Transverse colon (tissue), 3 donors: ENCODE measurements at regions not wholly inside any gene's neighbourhood (a gene's known extent, or its start where the extent isn't known, plus 50 kb on each side); places are given as distances from the start of the nearest gene placed in this dataset.

Source experiments
- EP300 ChIP-seq: sonication (generic); formaldehyde crosslinking; IDR thresholded peaks from one replicate; pipeline ENCODE4 v1.6.1; 2017; ENCODE audit warnings: antibody characterized with exemption, low read depth
- TF ChIP-seq, protein P1 (sequence below), 5 experiments: fragments of 200-600 bp in 3 of 5; fragments of 450-650 bp in 2 of 5; sonication (generic) in 3 of 5; IDR thresholded peaks; 1 replicate in 2 of 5; 2 replicates in 3 of 5; pipeline ENCODE4 v1.5.1; 2016 to 2017; ENCODE audit warnings: antibody characterized with exemption in 5 of 5, inconsistent platforms in 3 of 5, mild to moderate bottlenecking in 2 of 5, moderate library complexity in 1 of 5

DNA sequence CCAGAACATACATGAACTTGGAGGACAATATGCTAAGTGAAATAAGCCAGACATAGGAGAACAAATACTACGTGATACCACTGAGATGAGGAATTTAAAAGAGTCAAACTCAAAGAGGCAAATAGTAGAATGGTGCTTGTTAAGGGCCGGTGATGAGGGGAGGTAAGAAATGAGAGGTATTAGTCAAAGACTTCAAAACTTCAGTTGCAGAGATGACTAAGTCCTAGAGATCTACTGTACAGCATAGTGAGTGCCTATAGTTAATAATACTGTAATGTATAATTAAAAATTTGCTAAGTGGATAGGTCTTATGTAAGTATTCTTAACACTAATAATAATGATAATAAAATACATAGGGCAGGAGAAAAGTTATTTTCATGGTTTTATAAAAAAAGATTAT is 126.9 kb upstream of the VEGFC start:
- TF ChIP-seq, protein P1, sequence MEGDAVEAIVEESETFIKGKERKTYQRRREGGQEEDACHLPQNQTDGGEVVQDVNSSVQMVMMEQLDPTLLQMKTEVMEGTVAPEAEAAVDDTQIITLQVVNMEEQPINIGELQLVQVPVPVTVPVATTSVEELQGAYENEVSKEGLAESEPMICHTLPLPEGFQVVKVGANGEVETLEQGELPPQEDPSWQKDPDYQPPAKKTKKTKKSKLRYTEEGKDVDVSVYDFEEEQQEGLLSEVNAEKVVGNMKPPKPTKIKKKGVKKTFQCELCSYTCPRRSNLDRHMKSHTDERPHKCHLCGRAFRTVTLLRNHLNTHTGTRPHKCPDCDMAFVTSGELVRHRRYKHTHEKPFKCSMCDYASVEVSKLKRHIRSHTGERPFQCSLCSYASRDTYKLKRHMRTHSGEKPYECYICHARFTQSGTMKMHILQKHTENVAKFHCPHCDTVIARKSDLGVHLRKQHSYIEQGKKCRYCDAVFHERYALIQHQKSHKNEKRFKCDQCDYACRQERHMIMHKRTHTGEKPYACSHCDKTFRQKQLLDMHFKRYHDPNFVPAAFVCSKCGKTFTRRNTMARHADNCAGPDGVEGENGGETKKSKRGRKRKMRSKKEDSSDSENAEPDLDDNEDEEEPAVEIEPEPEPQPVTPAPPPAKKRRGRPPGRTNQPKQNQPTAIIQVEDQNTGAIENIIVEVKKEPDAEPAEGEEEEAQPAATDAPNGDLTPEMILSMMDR (IDR thresholded peaks at IDR 0.05), result no peak
- TF ChIP-seq EP300, result no peak
